Pancreas (tissue), 10 donors: ENCODE measurements at regions not wholly inside any gene's neighbourhood (a gene's known extent, or its start where the extent isn't known, plus 50 kb on each side); places are given as distances from the start of the nearest gene placed in this dataset.
A peak's percentile ranks its signal among the peaks of the same experiment; 100 is the strongest.

Source experiments
- ATAC-seq, 4 donors: fragments of 200-7000 bp; cut with Tn5 transposase; one replicate each; pipeline versions ENCODE4 v1.8.0 to v1.9.1; 2020; ENCODE audit warnings: mild to moderate bottlenecking in 4 of 4, moderate library complexity in 4 of 4
- DNase-seq, 6 donors: peaks; one replicate each; pipeline ENCODE4 v3.0.0-alpha.2; 2020
- FAIRE-seq: peaks from 2 replicates; lab custom pipeline; 2012; peaks lifted over from hg19 to GRCh38; lab: Jason Lieb, UNC
- H3K27ac ChIP-seq, 4 donors: fragments of 200-600 bp; sonication (generic); 1 replicate in 3 of 4; 2 replicates in 1 of 4; pipeline versions ENCODE4 v1.5.0 to v1.8.0; 2020
- H3K27me3 ChIP-seq, 4 donors: fragments of 200-600 bp; one replicate each; pipeline ENCODE4 v1.8.0; 2021
- H3K36me3 ChIP-seq, 3 donors: fragments of 200-600 bp; sonication (generic) in 1 of 3; one replicate each; pipeline versions ENCODE4 v1.5.0 to v1.8.0; 2020 to 2021
- H3K4me1 ChIP-seq, 3 donors: fragments of 200-600 bp; one replicate each; pipeline ENCODE4 v1.8.0; 2021
- H3K4me3 ChIP-seq, 4 donors: fragments of 200-600 bp; sonication (generic) in 2 of 4; one replicate each; pipeline versions ENCODE4 v1.5.0 to v1.8.0; 2020 to 2021
- H3K9me3 ChIP-seq, 4 donors: fragments of 200-600 bp; one replicate each; pipeline ENCODE4 v1.8.0; 2021
- WGBS, 2 donors: extraction: QIAGEN DNeasy Blood & Tissue Kit; methylation state at CpG; one replicate each; pipeline ENCODE4 v1.1.7; 2013; 5-methylcytosine and 5-hydroxymethylcytosine counted together
- intact Hi-C, 3 donors: fragments of 100-400 bp; cut with DNase I; formaldehyde crosslinking; loops; one replicate each; pipeline versions ENCODE4 v1.11.1 to v1.14.2; 2022
- TF ChIP-seq, protein P1 (sequence below), 4 donors: fragments of 200-600 bp; sonication (generic) in 3 of 4; IDR thresholded peaks; one replicate each; pipeline versions ENCODE4 v1.5.0 to v1.8.0; 2021; ENCODE audit warnings: antibody characterized with exemption in 4 of 4
- donor health status: healthy with polysubstance abuse.
- donor health status: DM: no; HTN: no; CAD: no; lungs with moderate emphysema.
- donor health status: DM: no; HTN: no; CAD: no.
- donor health status: control.
- donor health status: control.
- donor health status: Bipolar disorder and iron deficiency.
- donor health status: DM: yes; HTN: yes; CAD: no.
- donor health status: DM: no; HTN: no; CAD: no.
- donor health status: DM: no; HTN: no; CAD: no.
- donor health status: DM: yes; HTN: yes; CAD: no.

DNA sequence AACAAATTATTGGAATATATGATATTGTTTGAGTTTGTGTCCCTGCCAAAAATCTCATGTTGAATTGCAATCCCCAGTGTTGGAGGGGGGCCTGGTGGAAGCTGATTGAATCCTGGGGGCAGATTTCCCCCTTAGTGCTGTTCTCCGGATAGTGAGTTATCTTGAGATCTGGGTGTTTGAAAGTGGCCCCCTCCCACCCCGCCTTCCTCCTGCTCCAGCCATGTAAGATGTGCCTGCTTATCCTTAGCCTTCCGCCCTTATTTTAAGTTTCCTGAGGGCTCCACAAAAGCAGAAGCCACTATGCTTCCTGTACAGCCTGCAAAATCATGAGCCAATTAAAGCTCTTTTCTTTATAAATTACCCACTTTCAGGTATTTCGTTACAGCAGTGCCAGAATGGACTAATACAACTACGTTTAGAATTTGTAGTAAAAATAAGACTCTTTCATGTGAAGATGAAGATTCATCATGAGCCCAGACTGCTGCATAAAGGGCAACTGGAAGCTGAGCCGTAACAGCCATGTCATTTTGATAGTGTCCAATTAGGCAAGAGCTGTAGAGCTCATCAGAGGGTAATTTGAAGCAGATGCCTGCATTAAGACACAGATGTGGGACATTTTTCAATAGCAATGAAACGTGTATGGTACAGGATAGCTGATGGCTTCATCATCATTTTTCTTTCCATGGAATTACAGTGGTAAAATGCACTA is 1007.2 kb downstream of the REEP3 start:
- DNase-seq (no peak), FAIRE-seq (no peak), ATAC-seq (no peak)
- no peaks in the 10 kb centered on the region for H3K27me3 ChIP-seq
- WGBS, 2 donors, result 75 to 76% methylated on average over 7 of the region's 7 CpGs
- TF ChIP-seq, protein P1, sequence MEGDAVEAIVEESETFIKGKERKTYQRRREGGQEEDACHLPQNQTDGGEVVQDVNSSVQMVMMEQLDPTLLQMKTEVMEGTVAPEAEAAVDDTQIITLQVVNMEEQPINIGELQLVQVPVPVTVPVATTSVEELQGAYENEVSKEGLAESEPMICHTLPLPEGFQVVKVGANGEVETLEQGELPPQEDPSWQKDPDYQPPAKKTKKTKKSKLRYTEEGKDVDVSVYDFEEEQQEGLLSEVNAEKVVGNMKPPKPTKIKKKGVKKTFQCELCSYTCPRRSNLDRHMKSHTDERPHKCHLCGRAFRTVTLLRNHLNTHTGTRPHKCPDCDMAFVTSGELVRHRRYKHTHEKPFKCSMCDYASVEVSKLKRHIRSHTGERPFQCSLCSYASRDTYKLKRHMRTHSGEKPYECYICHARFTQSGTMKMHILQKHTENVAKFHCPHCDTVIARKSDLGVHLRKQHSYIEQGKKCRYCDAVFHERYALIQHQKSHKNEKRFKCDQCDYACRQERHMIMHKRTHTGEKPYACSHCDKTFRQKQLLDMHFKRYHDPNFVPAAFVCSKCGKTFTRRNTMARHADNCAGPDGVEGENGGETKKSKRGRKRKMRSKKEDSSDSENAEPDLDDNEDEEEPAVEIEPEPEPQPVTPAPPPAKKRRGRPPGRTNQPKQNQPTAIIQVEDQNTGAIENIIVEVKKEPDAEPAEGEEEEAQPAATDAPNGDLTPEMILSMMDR (IDR thresholded peaks at IDR 0.05), result no peak
- H3K9me3 ChIP-seq, result no peaks in the 10 kb centered on the region
- no peaks in the 10 kb centered on the region for H3K36me3 ChIP-seq
- no peaks in the 10 kb centered on the region for H3K4me1 ChIP-seq
- intact Hi-C loops, result no loop called here
- H3K4me3 ChIP-seq, result no peak overlapping the region
- no peak overlapping the region for H3K27ac ChIP-seq

DNA sequence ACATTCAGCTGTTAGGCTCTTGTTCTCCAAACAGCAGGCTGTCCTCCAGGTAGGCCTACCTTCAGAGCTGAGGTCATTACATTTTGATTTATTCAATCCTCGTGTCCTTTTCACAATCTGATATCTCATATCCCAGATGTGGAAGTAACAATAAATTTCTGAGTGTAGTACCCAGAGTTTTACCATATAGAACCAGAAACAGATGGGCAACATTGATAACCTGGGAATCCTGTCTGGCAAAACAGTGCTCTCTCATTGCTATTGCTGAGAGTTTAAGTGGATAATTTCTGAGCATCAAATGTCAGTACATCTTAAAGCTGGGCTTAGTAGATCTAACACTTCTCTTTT is 1007.8 kb downstream of the REEP3 start:
- Histone ChIP-seq H3K4me3 (no peak overlapping the region), H3K9me3 (no peaks in the 10 kb centered on the region), H3K27me3 (no peaks in the 10 kb centered on the region), H3K36me3 (no peaks in the 10 kb centered on the region), H3K27ac (no peak overlapping the region), H3K4me1 (no peaks in the 10 kb centered on the region)
- TF ChIP-seq, protein P1 (IDR thresholded peaks at IDR 0.05), result no peak
- intact Hi-C loops, result no loop called here
- DNase-seq (no peak), FAIRE-seq (no peak), ATAC-seq (no peak)
- WGBS, 2 donors, result 47 to 51% methylated on average over 1 of the region's 1 CpG

DNA sequence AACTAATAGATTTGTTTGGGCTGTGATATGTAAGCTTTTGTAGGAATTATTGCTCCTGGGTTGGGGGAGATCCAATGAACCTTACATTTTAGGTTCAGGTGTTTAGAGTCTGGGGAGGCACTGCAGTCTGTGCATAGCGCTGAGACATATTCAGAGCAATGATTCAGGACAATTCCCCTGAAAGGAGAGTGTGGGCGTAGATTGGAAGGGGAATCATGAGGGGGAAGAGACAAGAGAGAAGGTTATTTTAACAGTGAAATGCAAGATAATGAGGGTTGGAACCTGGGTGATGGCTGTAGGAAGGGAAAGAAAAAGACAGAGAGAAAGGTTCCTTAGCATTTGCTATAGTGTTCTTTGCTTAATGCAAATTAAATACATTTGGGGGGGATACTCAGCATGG is 1013.4 kb downstream of the REEP3 start:
- H3K4me3 ChIP-seq, result no peak overlapping the region
- H3K27ac ChIP-seq, result no peak overlapping the region
- no peaks in the 10 kb centered on the region for H3K36me3 ChIP-seq
- TF ChIP-seq, protein P1 (IDR thresholded peaks at IDR 0.05), result no peak
- H3K4me1 ChIP-seq, result no peaks in the 10 kb centered on the region
- ATAC-seq (no peak), DNase-seq (no peak), FAIRE-seq (no peak)
- H3K9me3 ChIP-seq, result no peaks in the 10 kb centered on the region
- 91 to 95% methylated on average over 2 of the region's 2 CpGs for WGBS, 2 donors
- H3K27me3 ChIP-seq, result no peaks in the 10 kb centered on the region
- intact Hi-C loops, result no loop called here

DNA sequence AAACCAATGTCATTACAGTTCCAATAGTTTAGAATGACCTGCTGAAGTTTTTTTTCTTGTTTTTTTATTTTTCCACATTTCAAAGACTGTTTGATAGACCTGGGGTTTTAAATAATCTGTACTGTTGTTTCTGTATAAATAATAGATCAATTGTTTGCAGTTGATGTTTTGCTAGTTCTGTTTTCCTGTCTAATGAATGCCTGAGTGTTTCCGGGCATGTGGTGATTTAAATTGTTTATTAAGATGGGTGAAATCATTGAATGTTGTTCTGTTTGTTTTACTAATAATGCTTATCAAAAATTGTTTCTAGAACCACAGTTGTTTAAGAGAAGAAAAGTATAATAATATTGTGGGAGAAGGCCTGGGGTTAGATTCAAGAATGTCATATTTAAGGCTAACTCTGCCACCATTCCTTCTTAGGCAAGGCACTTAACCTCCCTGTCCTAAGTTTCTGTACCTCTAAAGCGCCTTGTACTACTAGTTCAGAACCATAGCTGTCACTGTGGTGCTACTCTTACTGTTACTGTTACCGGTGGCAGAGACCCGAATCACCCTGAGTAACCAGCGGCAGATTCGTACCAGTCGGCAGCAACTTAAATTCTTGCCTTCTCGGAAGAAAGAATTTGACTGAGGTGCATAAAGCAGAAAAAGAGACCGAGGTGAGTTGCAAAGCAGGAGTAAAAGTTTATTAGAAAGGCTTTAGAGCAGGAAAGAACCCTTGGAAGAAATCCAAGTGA is 1014.1 kb downstream of the REEP3 start:
- TF ChIP-seq, protein P1 (IDR thresholded peaks at IDR 0.05), result no peak
- Histone ChIP-seq H3K4me1 (no peaks in the 10 kb centered on the region), H3K4me3 (no peak overlapping the region), H3K36me3 (no peaks in the 10 kb centered on the region), H3K9me3 (no peaks in the 10 kb centered on the region), H3K27me3 (no peaks in the 10 kb centered on the region), H3K27ac (no peak overlapping the region)
- ATAC-seq (no peak), FAIRE-seq (no peak), DNase-seq (no peak)
- intact Hi-C loops, result no loop called here
- 83 to 89% methylated on average over 9 of the region's 9 CpGs for WGBS, 2 donors

DNA sequence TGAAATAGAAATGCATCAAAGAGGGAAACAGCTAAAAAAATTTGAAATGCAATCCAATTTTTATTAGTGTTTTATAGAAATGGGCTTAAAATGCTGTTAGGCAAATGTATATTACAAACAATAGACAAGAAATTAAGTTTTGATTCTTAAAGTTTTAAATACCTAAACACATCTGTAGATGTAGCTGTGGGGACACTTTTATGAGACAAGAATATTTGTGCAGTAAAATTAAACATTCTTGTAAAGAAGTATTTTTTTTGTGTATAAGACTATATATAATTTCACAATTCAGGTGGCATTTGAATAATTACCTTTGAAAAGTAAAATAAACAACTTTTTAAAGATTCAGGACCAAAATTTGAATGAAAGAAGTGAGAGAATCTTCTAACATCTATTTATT is 1015.9 kb downstream of the REEP3 start:
- TF ChIP-seq, protein P1 (IDR thresholded peaks at IDR 0.05), result no peak
- intact Hi-C loops, result no loop called here
- Histone ChIP-seq H3K4me1 (no peaks in the 10 kb centered on the region), H3K9me3 (no peaks in the 10 kb centered on the region), H3K27me3 (no peaks in the 10 kb centered on the region), H3K4me3 (no peak overlapping the region), H3K36me3 (no peaks in the 10 kb centered on the region), H3K27ac (no peak overlapping the region)
- FAIRE-seq (peak; percentile 54), ATAC-seq (no peak), DNase-seq (no peak)
